ENCODE measurements at regions not wholly inside any gene's neighbourhood (a gene's known extent, or its start where the extent isn't known, plus 50 kb on each side); places are given as distances from the start of the nearest gene placed in this dataset.
A peak's percentile ranks its signal among the peaks of the same experiment; 100 is the strongest.

- ATAC-seq (no peak), DNase-seq (no peak)
- Mint-ChIP-seq H3K9me3 (peaks cover 0 to 2% (median 0%) of the 10 kb centered on the region in 9 donors), H3K36me3 (no peaks in the 10 kb centered on the region), H3K4me1 (no peaks in the 10 kb centered on the region), H3K27me3 (no peaks in the 10 kb centered on the region), H3K4me3 (no peak overlapping the region), H3K27ac (peak overlapping the region in 2 of 10 donors; percentile 53 to 91)
- POLR2A ChIA-PET = no interaction called here
Measured at GRCh38 chr5:68002836-68003235, 212.7 kb upstream of the PIK3R1 start.

- Mint-ChIP-seq H3K36me3 (no peaks in the 10 kb centered on the region), H3K27ac (peak overlapping the region in 1 of 10 donors; percentile 7), H3K4me1 (no peaks in the 10 kb centered on the region), H3K9me3 (no peaks in the 10 kb centered on the region), H3K27me3 (no peaks in the 10 kb centered on the region), H3K4me3 (no peak overlapping the region)
- DNase-seq (no peak), ATAC-seq (no peak)
- POLR2A ChIA-PET = no interaction called here
Measured at GRCh38 chr5:68000805-68001204, 214.8 kb upstream of the PIK3R1 start.

- no peaks in the 10 kb centered on the region for H3K36me3 Mint-ChIP-seq
- no peaks in the 10 kb centered on the region for H3K4me1 Mint-ChIP-seq
- DNase-seq = no peak
- no peaks in the 10 kb centered on the region for H3K27me3 Mint-ChIP-seq
- H3K27ac Mint-ChIP-seq = no peak overlapping the region
- ATAC-seq = no peak
- POLR2A ChIA-PET = no interaction called here
- no peaks in the 10 kb centered on the region for H3K9me3 Mint-ChIP-seq
- no peak overlapping the region for H3K4me3 Mint-ChIP-seq
Measured at GRCh38 chr5:67999391-67999790, 216.2 kb upstream of the PIK3R1 start.

GRCh38 chr5:67998709-67999261 is 216.8 kb upstream of the PIK3R1 start:
- Mint-ChIP-seq H3K4me1 (no peaks in the 10 kb centered on the region), H3K9me3 (no peaks in the 10 kb centered on the region), H3K36me3 (no peaks in the 10 kb centered on the region), H3K4me3 (no peak overlapping the region), H3K27ac (no peak overlapping the region), H3K27me3 (peaks cover 0 to 6% (median 2%) of the 10 kb centered on the region in 5 donors)
- DNase-seq = no peak
- ATAC-seq = no peak
- POLR2A ChIA-PET = no interaction called here

DNA sequence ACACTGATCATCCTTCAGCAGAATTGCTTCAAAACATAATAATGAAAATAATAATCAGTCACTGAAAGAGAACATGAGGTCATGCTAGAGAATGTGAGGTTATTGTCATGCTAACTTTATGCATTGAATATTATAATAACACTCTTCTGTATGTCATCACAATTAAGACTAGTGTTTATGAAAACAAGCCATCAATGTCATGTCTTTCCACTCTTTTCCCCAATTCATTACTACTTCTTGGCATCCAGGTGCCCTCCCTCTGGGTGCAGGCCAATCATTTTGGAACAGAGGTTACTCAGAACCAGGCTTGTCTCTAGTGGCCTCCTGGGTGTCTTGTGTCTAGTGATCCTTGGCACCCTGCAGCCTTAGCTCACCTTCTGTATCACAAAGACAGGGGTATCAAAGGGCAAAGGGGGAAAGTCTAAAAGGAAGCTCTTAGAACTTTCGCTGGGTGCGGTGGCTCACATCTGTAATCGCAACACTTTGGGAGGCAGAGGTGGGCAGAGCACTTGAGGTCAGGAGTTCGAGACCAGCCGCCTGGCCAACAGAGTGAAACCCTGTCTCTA is 217.6 kb upstream of the PIK3R1 start:
- H3K4me3 Mint-ChIP-seq = no peak overlapping the region
- H3K9me3 Mint-ChIP-seq = no peaks in the 10 kb centered on the region
- H3K27ac Mint-ChIP-seq = no peak overlapping the region
- no peaks in the 10 kb centered on the region for H3K36me3 Mint-ChIP-seq
- no peak for ATAC-seq
- DNase-seq = no peak
- POLR2A ChIA-PET = no interaction called here
- H3K4me1 Mint-ChIP-seq = no peaks in the 10 kb centered on the region
- peaks cover 0 to 8% (median 3%) of the 10 kb centered on the region in 5 donors for H3K27me3 Mint-ChIP-seq

- H3K27me3 Mint-ChIP-seq = peaks cover 0 to 8% (median 3%) of the 10 kb centered on the region in 5 donors
- no peaks in the 10 kb centered on the region for H3K36me3 Mint-ChIP-seq
- POLR2A ChIA-PET = no interaction called here
- ATAC-seq (no peak), DNase-seq (no peak)
- H3K4me3 Mint-ChIP-seq = no peak overlapping the region
- no peaks in the 10 kb centered on the region for H3K9me3 Mint-ChIP-seq
- no peak overlapping the region for H3K27ac Mint-ChIP-seq
- no peaks in the 10 kb centered on the region for H3K4me1 Mint-ChIP-seq
Measured at GRCh38 chr5:67997148-67997547, 218.4 kb upstream of the PIK3R1 start.

GRCh38 chr5:67996596-67996995 is 219.0 kb upstream of the PIK3R1 start:
- ATAC-seq = no peak

GRCh38 chr5:67992923-67993322 is 222.6 kb upstream of the PIK3R1 start:
- DNase-seq (no peak), ATAC-seq (no peak)
- H3K9me3 Mint-ChIP-seq = no peaks in the 10 kb centered on the region
- H3K4me3 Mint-ChIP-seq = no peak overlapping the region
- no peaks in the 10 kb centered on the region for H3K36me3 Mint-ChIP-seq
- POLR2A ChIA-PET = no interaction called here
- H3K4me1 Mint-ChIP-seq = no peaks in the 10 kb centered on the region
- H3K27me3 Mint-ChIP-seq = peaks cover 0 to 8% (median 3%) of the 10 kb centered on the region in 5 donors
- H3K27ac Mint-ChIP-seq = no peak overlapping the region

More at GRCh38 chr5:67996596-67996995, 219.0 kb upstream of the PIK3R1 start:
- H3K27me3 Mint-ChIP-seq = peaks cover 0 to 8% (median 3%) of the 10 kb centered on the region in 5 donors
- H3K4me1 Mint-ChIP-seq = no peaks in the 10 kb centered on the region
- no peaks in the 10 kb centered on the region for H3K36me3 Mint-ChIP-seq
- H3K27ac Mint-ChIP-seq = peak overlapping the region in 1 of 10 donors; percentile 39
- POLR2A ChIA-PET = no interaction called here
- H3K4me3 Mint-ChIP-seq = no peak overlapping the region
- H3K9me3 Mint-ChIP-seq = no peaks in the 10 kb centered on the region
- DNase-seq = no peak

DNA sequence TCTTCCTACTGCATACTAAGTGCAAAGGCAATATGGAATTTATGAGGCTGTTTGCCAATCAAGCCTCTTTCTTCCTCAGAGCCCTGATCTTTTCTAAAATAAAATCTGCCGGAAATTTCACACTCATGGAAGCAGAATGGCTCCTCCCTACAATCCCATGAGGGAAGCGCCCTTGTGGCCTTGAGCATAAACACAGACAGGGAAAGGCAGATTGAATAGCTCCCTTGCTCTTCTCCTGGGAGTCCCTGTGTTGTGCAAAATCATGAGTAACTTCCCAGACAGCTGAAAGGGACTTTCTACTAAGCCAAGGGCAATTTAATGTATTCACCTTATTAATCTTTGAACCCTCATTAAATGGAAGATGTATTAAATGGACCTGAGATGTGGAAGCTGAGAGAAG is 226.1 kb upstream of the PIK3R1 start:
- ATAC-seq = no peak
- H3K36me3 Mint-ChIP-seq = no peaks in the 10 kb centered on the region
- no peaks in the 10 kb centered on the region for H3K9me3 Mint-ChIP-seq

DNA sequence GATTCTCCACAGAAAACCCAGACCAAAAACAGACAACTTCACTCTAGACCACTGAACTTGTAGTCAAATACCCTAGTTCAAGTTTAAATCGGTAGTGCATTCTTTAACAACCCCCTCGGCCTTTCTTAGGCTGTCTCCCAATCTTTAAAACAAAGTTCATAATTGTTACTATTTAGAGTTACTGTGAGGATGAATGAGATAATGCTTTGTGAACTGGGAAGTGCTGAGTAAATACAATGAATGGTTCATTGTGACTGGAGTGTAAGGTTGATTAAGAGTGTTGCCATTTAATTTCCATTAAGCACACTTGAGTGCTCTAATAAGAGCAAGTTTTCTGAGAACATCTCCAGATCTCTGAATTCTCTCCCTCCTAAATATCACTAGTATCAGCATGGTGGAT is 228.8 kb upstream of the PIK3R1 start:
- ATAC-seq (no peak), DNase-seq (no peak)
- Mint-ChIP-seq H3K4me1 (peaks cover 0 to 6% (median 0%) of the 10 kb centered on the region in 4 donors), H3K36me3 (no peaks in the 10 kb centered on the region), H3K27me3 (peaks cover 0 to 3% (median 1%) of the 10 kb centered on the region in 5 donors), H3K9me3 (no peaks in the 10 kb centered on the region), H3K27ac (no peak overlapping the region), H3K4me3 (no peak overlapping the region)
- POLR2A ChIA-PET = no interaction called here

More for the DNA sequence above, 226.1 kb upstream of the PIK3R1 start:
- Mint-ChIP-seq H3K27me3 (peaks cover 0 to 8% (median 3%) of the 10 kb centered on the region in 5 donors), H3K4me1 (no peaks in the 10 kb centered on the region), H3K4me3 (no peak overlapping the region), H3K27ac (no peak overlapping the region)
- no peak for DNase-seq
- POLR2A ChIA-PET = no interaction called here

DNA sequence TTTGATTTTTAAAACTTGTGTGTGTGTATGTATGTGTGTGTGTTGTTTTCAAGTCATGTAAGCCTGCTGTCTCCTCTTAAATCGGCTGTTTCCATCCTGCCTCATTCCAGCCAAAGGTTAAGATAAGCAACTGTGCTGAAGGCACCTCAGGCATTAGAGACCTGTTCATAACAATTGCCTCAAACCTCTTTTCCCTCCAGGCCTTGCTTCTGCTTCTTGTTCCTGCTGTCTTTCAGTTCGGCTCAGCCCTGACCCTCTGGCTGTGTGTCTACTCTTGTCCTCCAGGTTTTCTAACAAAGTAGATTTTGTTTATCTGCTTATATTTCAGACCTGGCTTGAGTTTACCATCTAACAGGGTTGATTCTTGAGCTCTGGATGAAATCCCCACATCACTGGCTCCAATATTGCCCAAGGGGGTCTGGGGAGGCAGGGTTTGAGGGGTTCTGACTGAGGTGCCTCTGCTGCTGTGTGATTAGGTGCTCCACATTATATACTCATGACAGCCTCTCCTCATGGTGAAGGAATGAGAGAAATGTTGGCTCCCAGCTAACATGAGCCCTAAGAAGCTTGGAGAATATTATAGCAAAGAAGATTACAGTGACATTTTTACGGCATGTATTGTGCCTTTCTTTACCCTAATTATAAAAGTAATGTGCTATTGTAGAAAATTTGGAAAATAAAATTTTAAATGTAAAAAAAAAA is 229.7 kb upstream of the PIK3R1 start:
- POLR2A ChIA-PET = interaction anchor here (1.2 kb wide), 1 partner anchor 569 kb away, joined by 3 read pairs; no protein-coding TSS in a partner anchor

DNA sequence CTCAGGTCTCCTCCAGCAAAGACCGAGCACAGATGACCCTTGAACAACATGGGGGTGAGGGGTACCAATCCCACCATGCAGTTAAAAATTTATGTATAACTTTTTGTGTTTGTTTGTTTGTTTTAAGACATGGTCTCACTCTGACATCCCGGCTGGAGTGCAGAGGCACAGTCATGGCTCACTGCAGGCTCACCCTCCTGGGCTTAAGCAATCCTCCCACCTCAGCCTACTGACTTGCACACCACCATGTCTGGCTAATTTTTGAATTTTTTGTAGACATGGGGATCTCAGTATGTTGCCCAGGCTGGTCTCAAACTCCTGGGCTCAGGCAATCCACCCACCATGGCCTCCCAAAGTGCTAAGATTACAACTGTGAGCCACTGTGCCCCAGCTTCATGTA is 231.0 kb upstream of the PIK3R1 start:
- Mint-ChIP-seq H3K9me3 (no peaks in the 10 kb centered on the region), H3K27ac (no peak overlapping the region), H3K4me3 (no peak overlapping the region), H3K4me1 (peaks cover 0 to 6% (median 1%) of the 10 kb centered on the region in 4 donors), H3K36me3 (no peaks in the 10 kb centered on the region), H3K27me3 (peaks cover 0 to 3% (median 1%) of the 10 kb centered on the region in 5 donors)
- POLR2A ChIA-PET = interaction anchor here (1.2 kb wide), 1 partner anchor 568 kb away, joined by 3 read pairs; no protein-coding TSS in a partner anchor
- DNase-seq (no peak), ATAC-seq (no peak)

More for the DNA sequence above, 229.7 kb upstream of the PIK3R1 start:
- H3K27me3 Mint-ChIP-seq = peaks cover 0 to 3% (median 2%) of the 10 kb centered on the region in 5 donors
- H3K4me1 Mint-ChIP-seq = peaks cover 0 to 6% (median 1%) of the 10 kb centered on the region in 4 donors
- H3K36me3 Mint-ChIP-seq = no peaks in the 10 kb centered on the region
- DNase-seq (no peak), ATAC-seq (no peak)
- no peak overlapping the region for H3K4me3 Mint-ChIP-seq
- H3K9me3 Mint-ChIP-seq = no peaks in the 10 kb centered on the region
- H3K27ac Mint-ChIP-seq = no peak overlapping the region

DNA sequence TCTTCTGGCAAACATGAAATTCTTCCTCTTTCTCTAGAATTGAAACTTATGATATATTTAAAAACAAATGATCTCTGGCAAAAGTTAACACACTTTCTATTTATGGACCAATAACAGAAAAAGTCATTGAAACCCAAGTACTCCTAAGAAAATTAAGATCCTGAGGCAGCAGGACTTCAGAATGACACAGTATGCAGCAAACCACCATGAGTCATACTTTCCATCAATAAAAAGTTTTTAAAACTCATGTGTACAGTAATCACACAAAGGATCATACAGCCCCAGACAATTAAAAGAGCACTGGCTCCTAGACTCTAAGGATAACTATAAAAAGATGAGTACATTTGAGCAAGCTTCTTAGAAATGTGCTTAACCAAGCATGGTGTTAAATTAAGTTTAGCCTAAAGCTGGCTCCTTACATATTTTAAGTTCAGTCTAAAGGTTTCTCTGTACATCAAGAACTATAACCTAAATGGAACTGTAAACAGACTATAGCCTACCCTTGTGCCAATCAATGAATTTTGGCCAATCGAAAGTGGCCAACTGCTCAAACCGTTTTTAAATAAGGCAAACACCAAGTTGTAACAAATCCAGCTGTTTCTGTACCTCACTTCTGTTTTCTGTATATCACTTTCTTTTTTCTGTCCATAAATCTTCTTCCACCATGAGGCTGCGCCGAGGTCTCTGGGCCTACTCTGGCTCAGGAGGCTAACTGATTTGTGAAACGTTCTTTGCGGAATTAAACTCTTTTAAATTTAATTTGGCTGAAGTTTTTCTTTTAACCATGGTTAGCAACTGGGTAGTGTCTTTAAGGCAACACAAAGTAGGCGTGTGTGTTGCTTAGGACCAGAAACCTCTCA is 232.1 kb upstream of the PIK3R1 start:
- Mint-ChIP-seq H3K36me3 (no peaks in the 10 kb centered on the region), H3K27me3 (peaks cover 0 to 3% (median 1%) of the 10 kb centered on the region in 5 donors), H3K27ac (no peak overlapping the region), H3K4me1 (peaks cover 0 to 6% (median 1%) of the 10 kb centered on the region in 4 donors), H3K9me3 (no peaks in the 10 kb centered on the region), H3K4me3 (no peak overlapping the region)
- POLR2A ChIA-PET = no interaction called here
- ATAC-seq = no peak
- no peak for DNase-seq
